AG09319 (cell line): ENCODE measurements at regions not wholly inside any gene's neighbourhood (a gene's known extent, or its start where the extent isn't known, plus 50 kb on each side); places are given as distances from the start of the nearest gene placed in this dataset.
"Not testable (repeated sequence)": the region's sequence is repeated elsewhere in the genome, so short reads cannot be mapped to it uniquely, and the experiment has no call there.

Source experiments
- DNase-seq: peaks from one replicate; pipeline ENCODE4 v3.0.0-alpha.2; 2010; ENCODE audit warnings: low read depth; ENCODE audit errors: extremely low read depth
- CTCF ChIP-seq: IDR thresholded peaks from 2 replicates; pipeline ENCODE4 v1.5.1; 2011; ENCODE audit warnings: low read depth, mild to moderate bottlenecking, inconsistent platforms, low read length, moderate library complexity

DNA sequence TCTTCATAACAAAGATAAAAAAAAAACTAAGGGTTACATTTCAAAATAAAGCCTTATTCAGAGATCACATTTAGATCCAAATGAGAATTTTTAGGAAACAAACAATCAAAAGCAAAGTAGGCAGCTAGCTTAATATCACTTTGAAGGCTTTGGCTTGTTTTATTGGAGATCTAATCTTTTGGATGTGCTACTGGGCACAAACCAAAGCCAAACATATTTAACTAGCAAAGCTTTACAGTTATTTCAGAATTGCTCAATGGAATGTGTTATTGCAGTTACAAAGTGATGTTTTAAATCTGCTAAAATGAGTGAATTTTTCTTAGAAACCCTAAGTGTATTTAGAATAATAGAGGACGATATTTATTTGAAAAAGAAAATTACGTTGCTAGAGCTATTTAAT, 114.7 kb upstream of the KLHL1 start:
- TF ChIP-seq CTCF = no peak
- DNase-seq = no peak

GRCh38 chr13:70218618-70219017, 110.4 kb upstream of the KLHL1 start:
- no peak for DNase-seq
- TF ChIP-seq CTCF = no peak

DNA sequence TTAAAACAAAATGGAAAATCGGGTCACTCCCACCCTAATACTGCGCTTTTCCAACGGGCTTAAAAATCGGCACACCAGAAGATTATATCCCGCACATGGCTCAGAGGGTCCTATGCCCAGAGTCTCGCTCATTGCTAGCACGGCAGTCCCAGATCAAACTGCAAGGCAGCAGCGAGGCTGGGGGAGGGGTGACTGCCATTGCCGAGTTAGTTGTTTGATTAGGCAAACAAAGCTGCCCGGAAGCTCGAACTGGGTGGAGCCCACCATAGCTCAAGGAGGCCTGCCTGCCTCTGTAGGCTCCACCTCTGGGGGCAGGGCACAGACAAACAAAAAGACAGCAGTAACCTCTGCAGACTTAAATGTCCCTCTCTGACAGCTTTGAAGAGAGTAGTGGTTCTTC, 100.7 kb upstream of the KLHL1 start:
- DNase-seq = not testable (repeated sequence)

GRCh38 chr13:70206671-70207070, 98.4 kb upstream of the KLHL1 start:
- no peak for DNase-seq
- TF ChIP-seq CTCF = no peak

- no peak for DNase-seq
- no peak for TF ChIP-seq CTCF
Measured at GRCh38 chr13:70203661-70204229, 95.5 kb upstream of the KLHL1 start.

DNA sequence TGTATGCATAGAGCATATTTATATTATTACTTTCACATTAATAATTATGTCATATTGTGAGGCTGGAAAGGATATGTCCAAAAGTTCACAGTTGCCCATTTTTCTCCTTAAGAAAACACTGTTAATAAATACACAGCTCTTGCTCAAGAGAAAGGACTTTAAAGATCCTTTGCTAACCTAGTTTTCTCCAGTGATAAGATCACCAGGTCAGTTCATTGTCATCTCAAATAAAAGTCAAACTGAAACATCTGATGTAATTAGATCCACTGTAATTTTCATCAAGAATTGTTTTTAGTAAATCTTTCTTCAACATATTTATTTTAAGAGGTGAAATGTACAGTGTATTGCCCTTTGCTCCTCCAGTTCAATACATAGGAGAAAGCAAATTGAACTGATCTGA, 82.8 kb upstream of the KLHL1 start:
- no peak for TF ChIP-seq CTCF
- no peak for DNase-seq

DNA sequence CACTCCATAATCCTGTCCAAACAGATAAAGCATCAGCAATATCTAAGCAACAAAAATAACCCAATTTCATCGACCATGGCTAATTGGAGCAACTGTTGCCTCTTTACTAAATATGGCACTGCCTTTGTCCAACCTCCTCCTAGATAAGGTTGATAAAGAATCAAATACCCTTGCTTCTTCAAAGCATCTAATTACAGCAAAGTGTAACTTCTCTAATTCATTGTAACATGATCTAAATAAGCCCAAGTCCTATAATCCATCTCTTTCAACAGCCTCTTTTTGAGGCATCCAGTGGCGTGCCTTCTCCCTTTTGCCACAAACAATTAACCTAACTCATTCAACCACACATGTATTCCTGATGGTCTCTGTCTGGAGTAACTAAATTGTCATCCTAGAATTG, 81.7 kb upstream of the KLHL1 start:
- no peak for DNase-seq
- no peak for TF ChIP-seq CTCF

DNA sequence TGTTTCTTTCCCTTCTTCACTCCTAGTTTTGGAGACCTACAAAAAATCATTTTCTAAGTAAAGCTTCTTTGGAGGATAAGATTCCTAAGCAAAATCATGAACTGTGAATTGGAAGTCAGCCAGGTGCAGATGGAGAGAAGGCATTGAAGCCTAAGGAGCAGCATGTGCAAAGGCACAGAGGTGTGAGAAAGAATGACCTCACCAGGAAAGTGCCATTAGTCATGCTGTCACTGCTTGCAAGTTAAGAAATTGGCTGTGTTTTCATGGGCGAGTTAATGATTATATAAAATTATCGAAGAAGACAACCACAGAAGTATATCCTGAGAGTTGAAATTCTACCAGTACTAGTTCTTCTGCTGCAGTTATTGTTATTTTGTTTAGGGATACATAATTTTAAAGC, 80.3 kb upstream of the KLHL1 start:
- DNase-seq = no peak
- TF ChIP-seq CTCF = no peak
